WTC11 (cell line): ENCODE measurements at regions not wholly inside any gene's neighbourhood (a gene's known extent, or its start where the extent isn't known, plus 50 kb on each side); places are given as distances from the start of the nearest gene placed in this dataset.
A peak's percentile ranks its signal among the peaks of the same experiment; 100 is the strongest.

Experiments used
- ATAC-seq: fragments of 200-7000 bp; cut with Tn5 transposase; 2 replicates; pipeline ENCODE4 v1.10.0; 2021; ENCODE audit warnings: mild to moderate bottlenecking, moderate library complexity
- CTCF ChIA-PET: fragments of 300-600 bp; sonication (Branson Sonifier 250); formaldehyde crosslinking; loops from one replicate; lab custom pipeline; 2021; ENCODE audit warnings: antibody characterized with exemption; lab: Charles Lee
- POLR2A ChIA-PET: fragments of 350-600 bp; sonication (Branson Sonifier 250); formaldehyde crosslinking; loops from one replicate; lab custom pipeline; 2021; ENCODE audit warnings: antibody characterized with exemption; lab: Charles Lee
- DNase-seq: peaks from one replicate; pipeline ENCODE4 v3.0.0; 2021; ENCODE audit warnings: low spot score
- H3K27ac Mint-ChIP-seq: 2 replicates; pipeline ENCODE4 v1.8.0; 2021; ENCODE audit warnings: mixed read lengths
- H3K27me3 Mint-ChIP-seq: 2 replicates; pipeline ENCODE4 v1.8.0; 2021; ENCODE audit warnings: low read depth, mild to moderate bottlenecking, moderate library complexity, mixed read lengths
- H3K36me3 Mint-ChIP-seq: 2 replicates; pipeline ENCODE4 v1.8.0; 2021; ENCODE audit warnings: mixed read lengths
- H3K4me1 Mint-ChIP-seq: 2 replicates; pipeline ENCODE4 v1.8.0; 2022; ENCODE audit warnings: mixed read lengths
- H3K4me3 Mint-ChIP-seq: 2 replicates; pipeline ENCODE4 v1.8.0; 2021; ENCODE audit warnings: mild to moderate bottlenecking, moderate library complexity, mixed read lengths
- H3K9me3 Mint-ChIP-seq: 2 replicates; pipeline ENCODE4 v1.8.0; 2021; ENCODE audit warnings: mixed read lengths
- ESRRA ChIP-seq: sonication (generic); formaldehyde crosslinking; IDR thresholded peaks from 2 replicates; pipeline ENCODE4 v1.8.1; 2022; ENCODE audit warnings: mild to moderate bottlenecking, missing genetic modification reagents, borderline replicate concordance
- FOXJ3 ChIP-seq: sonication (generic); formaldehyde crosslinking; IDR thresholded peaks from 2 replicates; pipeline ENCODE4 v1.9.0; 2021; ENCODE audit warnings: missing genetic modification reagents, mild to moderate bottlenecking, borderline replicate concordance
- FOXP1 ChIP-seq: sonication (generic); formaldehyde crosslinking; IDR thresholded peaks from 2 replicates; pipeline ENCODE4 v1.8.0; 2022; ENCODE audit warnings: missing genetic modification reagents, mild to moderate bottlenecking, moderate library complexity, borderline replicate concordance
- GABPB1 ChIP-seq: sonication (generic); formaldehyde crosslinking; IDR thresholded peaks from 2 replicates; pipeline ENCODE4 v1.8.1; 2023; ENCODE audit warnings: mild to moderate bottlenecking, missing genetic modification reagents
- JAZF1 ChIP-seq: fragments of 250-450 bp; sonication (Bioruptor Pico); IDR thresholded peaks from 2 replicates; pipeline ENCODE4 v1.9.0; 2021; ENCODE audit warnings: moderate library complexity, mild to moderate bottlenecking, inconsistent platforms
- MYBL2 ChIP-seq: sonication (generic); formaldehyde crosslinking; IDR thresholded peaks from 2 replicates; pipeline ENCODE4 v1.8.1; 2023; ENCODE audit warnings: mild to moderate bottlenecking, moderate library complexity, missing genetic modification reagents
- NR1H2 ChIP-seq: sonication (generic); formaldehyde crosslinking; IDR thresholded peaks from 2 replicates; pipeline ENCODE4 v1.9.0; 2021; ENCODE audit warnings: mild to moderate bottlenecking, moderate library complexity, missing genetic modification reagents
- RELA ChIP-seq: sonication (generic); formaldehyde crosslinking; IDR thresholded peaks from 2 replicates; pipeline ENCODE4 v1.8.1; 2022; ENCODE audit warnings: missing genetic modification reagents, mild to moderate bottlenecking, borderline replicate concordance
- SMAD4 ChIP-seq: sonication (generic); formaldehyde crosslinking; IDR thresholded peaks from 2 replicates; pipeline ENCODE4 v1.8.0; 2022; ENCODE audit warnings: mild to moderate bottlenecking, missing genetic modification reagents
- TEAD4 ChIP-seq: sonication (generic); formaldehyde crosslinking; IDR thresholded peaks from 2 replicates; pipeline ENCODE4 v1.8.0; 2022; ENCODE audit warnings: mild to moderate bottlenecking, missing genetic modification reagents
- TP53 ChIP-seq: sonication (generic); formaldehyde crosslinking; IDR thresholded peaks from 2 replicates; pipeline ENCODE4 v1.8.1; 2023; ENCODE audit warnings: mild to moderate bottlenecking, missing genetic modification reagents
- ZNF219 ChIP-seq: sonication (generic); formaldehyde crosslinking; IDR thresholded peaks from 2 replicates; pipeline ENCODE4 v1.8.0; 2023; ENCODE audit warnings: missing genetic modification reagents, mild to moderate bottlenecking, borderline replicate concordance
- ZNF263 ChIP-seq: sonication (generic); formaldehyde crosslinking; IDR thresholded peaks from 2 replicates; pipeline ENCODE4 v1.8.1; 2022; ENCODE audit warnings: low read depth, mild to moderate bottlenecking, moderate library complexity, missing genetic modification reagents
- ZNF423 ChIP-seq: fragments of 250-450 bp; sonication (Bioruptor Pico); IDR thresholded peaks from 2 replicates; pipeline ENCODE4 v2.1.2; 2022; ENCODE audit warnings: mild to moderate bottlenecking, moderate library complexity
- TF ChIP-seq, protein P1 (sequence below): fragments of 200-600 bp; IDR thresholded peaks from 2 replicates; pipeline ENCODE4 v1.8.0; 2022; ENCODE audit warnings: antibody characterized with exemption
- TF ChIP-seq, protein P2 (sequence below): sonication (generic); formaldehyde crosslinking; IDR thresholded peaks from 2 replicates; pipeline ENCODE4 v1.8.1; 2022; ENCODE audit warnings: mild to moderate bottlenecking, moderate library complexity, missing genetic modification reagents
- TF ChIP-seq, protein P3 (sequence below): sonication (generic); formaldehyde crosslinking; IDR thresholded peaks from 2 replicates; pipeline ENCODE4 v1.8.1; 2023; ENCODE audit warnings: mild to moderate bottlenecking, moderate library complexity, missing genetic modification reagents
- TF ChIP-seq, protein P4 (sequence below): sonication (generic); formaldehyde crosslinking; conservative IDR thresholded peaks from 2 replicates; pipeline ENCODE4 v1.8.1; 2022; ENCODE audit warnings: mild to moderate bottlenecking, missing genetic modification reagents
- TF ChIP-seq, protein P5 (sequence below): sonication (generic); formaldehyde crosslinking; IDR thresholded peaks from 2 replicates; pipeline ENCODE4 v1.8.0; 2022; ENCODE audit warnings: mild to moderate bottlenecking, missing genetic modification reagents
- TF ChIP-seq, protein P6 (sequence below): sonication (generic); formaldehyde crosslinking; IDR thresholded peaks from 2 replicates; pipeline ENCODE4 v1.8.0; 2023; ENCODE audit warnings: mild to moderate bottlenecking, missing genetic modification reagents

DNA sequence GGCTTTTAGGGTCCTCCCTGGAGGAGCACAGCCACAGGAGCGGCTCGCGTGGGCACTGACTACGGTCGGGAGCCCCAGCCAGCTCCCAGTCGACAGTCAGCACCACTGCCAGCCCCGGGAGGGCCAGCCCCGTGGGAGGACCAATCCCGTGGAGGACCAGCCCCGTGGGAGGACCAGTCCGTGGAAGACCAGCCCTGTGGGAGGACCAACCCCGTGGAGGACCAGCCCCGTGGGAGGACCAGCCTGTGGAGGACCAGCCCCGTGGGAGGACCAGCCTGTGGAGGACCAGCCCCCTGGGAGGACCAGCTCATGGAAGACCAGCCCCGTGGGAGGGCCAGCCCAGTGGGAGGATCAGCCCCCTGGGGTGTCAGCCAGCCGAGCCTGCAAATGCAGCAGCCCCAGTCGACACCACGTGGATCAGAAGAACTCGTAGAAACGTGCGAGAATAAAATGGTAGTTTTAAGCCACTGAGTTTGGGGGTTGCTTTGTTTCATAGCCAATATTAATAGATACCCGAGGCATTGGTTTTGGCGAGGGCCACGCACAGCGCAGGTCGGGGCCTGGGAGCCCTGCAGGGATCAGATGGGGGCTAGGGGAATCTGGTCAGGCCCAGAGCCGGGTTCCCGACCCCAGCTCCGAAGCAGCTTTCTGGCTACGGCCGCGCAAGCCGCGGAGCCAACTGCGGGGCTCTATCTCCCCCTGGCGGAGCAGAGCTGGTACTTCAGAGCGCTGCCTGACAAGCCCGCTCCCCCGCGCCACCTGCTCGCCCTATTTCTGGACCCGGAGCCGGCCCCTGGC lies 73.0 kb downstream of the TEX51 start:
- DNase-seq = peak; percentile 86
- ChIA-PET POLR2A (no interaction called here), CTCF (interaction anchor here (0.5 to 3.3 kb wide), 64 partner anchors 8 to 1227 kb away, joined by 3 to 73 read pairs (median 5); partner anchors contain the start of gene BIN1)
- no peak overlapping the region for H3K27ac Mint-ChIP-seq
- no peaks in the 10 kb centered on the region for H3K9me3 Mint-ChIP-seq
- H3K36me3 Mint-ChIP-seq = no peaks in the 10 kb centered on the region
- TF ChIP-seq, protein P1, sequence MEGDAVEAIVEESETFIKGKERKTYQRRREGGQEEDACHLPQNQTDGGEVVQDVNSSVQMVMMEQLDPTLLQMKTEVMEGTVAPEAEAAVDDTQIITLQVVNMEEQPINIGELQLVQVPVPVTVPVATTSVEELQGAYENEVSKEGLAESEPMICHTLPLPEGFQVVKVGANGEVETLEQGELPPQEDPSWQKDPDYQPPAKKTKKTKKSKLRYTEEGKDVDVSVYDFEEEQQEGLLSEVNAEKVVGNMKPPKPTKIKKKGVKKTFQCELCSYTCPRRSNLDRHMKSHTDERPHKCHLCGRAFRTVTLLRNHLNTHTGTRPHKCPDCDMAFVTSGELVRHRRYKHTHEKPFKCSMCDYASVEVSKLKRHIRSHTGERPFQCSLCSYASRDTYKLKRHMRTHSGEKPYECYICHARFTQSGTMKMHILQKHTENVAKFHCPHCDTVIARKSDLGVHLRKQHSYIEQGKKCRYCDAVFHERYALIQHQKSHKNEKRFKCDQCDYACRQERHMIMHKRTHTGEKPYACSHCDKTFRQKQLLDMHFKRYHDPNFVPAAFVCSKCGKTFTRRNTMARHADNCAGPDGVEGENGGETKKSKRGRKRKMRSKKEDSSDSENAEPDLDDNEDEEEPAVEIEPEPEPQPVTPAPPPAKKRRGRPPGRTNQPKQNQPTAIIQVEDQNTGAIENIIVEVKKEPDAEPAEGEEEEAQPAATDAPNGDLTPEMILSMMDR = peak; percentile 96
- TF ChIP-seq GABPB1 = 0 out of 2 replicates have a peak, but pooled peaks have one; percentile 45
- TF ChIP-seq, protein P2, sequence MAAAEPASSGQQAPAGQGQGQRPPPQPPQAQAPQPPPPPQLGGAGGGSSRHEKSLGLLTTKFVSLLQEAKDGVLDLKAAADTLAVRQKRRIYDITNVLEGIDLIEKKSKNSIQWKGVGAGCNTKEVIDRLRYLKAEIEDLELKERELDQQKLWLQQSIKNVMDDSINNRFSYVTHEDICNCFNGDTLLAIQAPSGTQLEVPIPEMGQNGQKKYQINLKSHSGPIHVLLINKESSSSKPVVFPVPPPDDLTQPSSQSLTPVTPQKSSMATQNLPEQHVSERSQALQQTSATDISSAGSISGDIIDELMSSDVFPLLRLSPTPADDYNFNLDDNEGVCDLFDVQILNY (CRISPR knock-in tag) = 0 out of 2 replicates have a peak, but pooled peaks have one; percentile 19
- TF ChIP-seq, protein P3, sequence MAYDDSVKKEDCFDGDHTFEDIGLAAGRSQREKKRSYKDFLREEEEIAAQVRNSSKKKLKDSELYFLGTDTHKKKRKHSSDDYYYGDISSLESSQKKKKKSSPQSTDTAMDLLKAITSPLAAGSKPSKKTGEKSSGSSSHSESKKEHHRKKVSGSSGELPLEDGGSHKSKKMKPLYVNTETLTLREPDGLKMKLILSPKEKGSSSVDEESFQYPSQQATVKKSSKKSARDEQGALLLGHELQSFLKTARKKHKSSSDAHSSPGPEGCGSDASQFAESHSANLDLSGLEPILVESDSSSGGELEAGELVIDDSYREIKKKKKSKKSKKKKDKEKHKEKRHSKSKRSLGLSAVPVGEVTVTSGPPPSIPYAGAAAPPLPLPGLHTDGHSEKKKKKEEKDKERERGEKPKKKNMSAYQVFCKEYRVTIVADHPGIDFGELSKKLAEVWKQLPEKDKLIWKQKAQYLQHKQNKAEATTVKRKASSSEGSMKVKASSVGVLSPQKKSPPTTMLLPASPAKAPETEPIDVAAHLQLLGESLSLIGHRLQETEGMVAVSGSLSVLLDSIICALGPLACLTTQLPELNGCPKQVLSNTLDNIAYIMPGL (CRISPR knock-in tag) = peak; percentile 69
- TF ChIP-seq ZNF423 (CRISPR knock-in tag) = peak; percentile 44; the same call in 1 of the 2 replicates
- TF ChIP-seq, protein P4, sequence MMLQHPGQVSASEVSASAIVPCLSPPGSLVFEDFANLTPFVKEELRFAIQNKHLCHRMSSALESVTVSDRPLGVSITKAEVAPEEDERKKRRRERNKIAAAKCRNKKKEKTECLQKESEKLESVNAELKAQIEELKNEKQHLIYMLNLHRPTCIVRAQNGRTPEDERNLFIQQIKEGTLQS = no peak
- TF ChIP-seq ZNF263 (CRISPR knock-in tag) = peak; percentile 91
- no peak for TF ChIP-seq JAZF1 (CRISPR knock-in tag)
- TF ChIP-seq, protein P5, sequence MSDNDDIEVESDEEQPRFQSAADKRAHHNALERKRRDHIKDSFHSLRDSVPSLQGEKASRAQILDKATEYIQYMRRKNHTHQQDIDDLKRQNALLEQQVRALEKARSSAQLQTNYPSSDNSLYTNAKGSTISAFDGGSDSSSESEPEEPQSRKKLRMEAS (CRISPR knock-in tag) = peak; percentile 39; the same call in 1 of the 2 replicates
- TF ChIP-seq SMAD4 (CRISPR knock-in tag) = no peak
- TF ChIP-seq, all 79 proteins: peak for 7
- peaks cover 45% of the 10 kb centered on the region for H3K27me3 Mint-ChIP-seq
- ATAC-seq = peak; percentile 88
- H3K4me1 Mint-ChIP-seq = peaks cover 10% of the 10 kb centered on the region
- H3K4me3 Mint-ChIP-seq = peak overlapping the region; percentile 14; the same call in 1 of the 2 replicates

DNA sequence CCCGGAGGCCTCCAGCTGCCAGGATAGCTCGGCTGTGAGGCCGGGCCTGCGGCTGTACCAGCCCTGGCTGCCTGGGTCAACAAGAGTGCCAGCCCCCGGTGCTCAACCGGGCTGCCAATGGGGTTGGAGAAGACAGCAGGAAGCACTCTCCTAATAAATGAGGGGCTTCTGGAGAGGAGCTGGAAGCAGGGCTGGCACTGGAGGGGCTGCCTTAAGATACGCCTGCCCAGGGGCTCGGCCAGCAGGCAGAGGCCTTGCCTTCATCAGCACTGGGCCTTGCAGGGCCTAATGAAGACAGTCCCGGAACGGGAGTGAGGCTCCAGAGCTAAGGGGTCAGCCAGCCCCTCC lies 73.6 kb downstream of the TEX51 start:
- no peak for TF ChIP-seq TEAD4 (CRISPR knock-in tag)
- TF ChIP-seq, protein P5 (CRISPR knock-in tag) = 0 out of 2 replicates have a peak, but pooled peaks have one; percentile 10
- ChIA-PET CTCF (interaction anchor here (0.5 to 3.3 kb wide), 61 partner anchors 9 to 1227 kb away, joined by 3 to 73 read pairs (median 5); partner anchors contain the start of gene BIN1), POLR2A (no interaction called here)
- H3K9me3 Mint-ChIP-seq = no peaks in the 10 kb centered on the region
- H3K4me3 Mint-ChIP-seq = no peak overlapping the region
- DNase-seq = no peak
- no peaks in the 10 kb centered on the region for H3K36me3 Mint-ChIP-seq
- H3K27me3 Mint-ChIP-seq = peaks cover 45% of the 10 kb centered on the region
- no peak overlapping the region for H3K27ac Mint-ChIP-seq
- peaks cover 10% of the 10 kb centered on the region for H3K4me1 Mint-ChIP-seq
- no peak for ATAC-seq

DNA sequence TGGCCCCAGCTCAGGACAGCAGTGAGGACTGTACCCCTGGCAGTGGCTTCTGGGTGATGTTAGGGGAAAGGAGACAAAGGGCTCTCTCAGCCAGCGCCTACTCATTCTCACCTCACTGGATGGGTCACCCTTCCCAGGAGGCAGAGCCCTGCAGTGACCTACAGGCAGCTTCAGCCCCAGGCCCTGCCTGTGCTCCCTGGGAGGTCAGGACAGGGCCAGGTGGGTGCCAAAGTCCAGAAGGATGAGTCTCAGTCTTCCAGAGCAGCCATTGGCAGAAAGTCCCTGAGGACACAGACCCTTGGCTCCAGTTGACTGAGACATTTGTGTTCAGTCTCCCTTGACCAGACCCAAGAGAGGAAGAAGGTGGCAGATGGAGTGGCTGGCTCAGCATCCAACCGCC lies 75.1 kb downstream of the TEX51 start:
- no peak overlapping the region for H3K27ac Mint-ChIP-seq
- POLR2A ChIA-PET = no interaction called here
- TF ChIP-seq FOXJ3 (CRISPR knock-in tag) (no peak), ESRRA (CRISPR knock-in tag) (no peak), FOXP1 (CRISPR knock-in tag) (no peak), NR1H2 (CRISPR knock-in tag) (no peak), ZNF219 (CRISPR knock-in tag) (no peak), TP53 (CRISPR knock-in tag) (no peak), RELA (CRISPR knock-in tag) (no peak), SMAD4 (CRISPR knock-in tag) (no peak), MYBL2 (no peak)
- TF ChIP-seq, protein P1 = no peak
- TF ChIP-seq, protein P6, sequence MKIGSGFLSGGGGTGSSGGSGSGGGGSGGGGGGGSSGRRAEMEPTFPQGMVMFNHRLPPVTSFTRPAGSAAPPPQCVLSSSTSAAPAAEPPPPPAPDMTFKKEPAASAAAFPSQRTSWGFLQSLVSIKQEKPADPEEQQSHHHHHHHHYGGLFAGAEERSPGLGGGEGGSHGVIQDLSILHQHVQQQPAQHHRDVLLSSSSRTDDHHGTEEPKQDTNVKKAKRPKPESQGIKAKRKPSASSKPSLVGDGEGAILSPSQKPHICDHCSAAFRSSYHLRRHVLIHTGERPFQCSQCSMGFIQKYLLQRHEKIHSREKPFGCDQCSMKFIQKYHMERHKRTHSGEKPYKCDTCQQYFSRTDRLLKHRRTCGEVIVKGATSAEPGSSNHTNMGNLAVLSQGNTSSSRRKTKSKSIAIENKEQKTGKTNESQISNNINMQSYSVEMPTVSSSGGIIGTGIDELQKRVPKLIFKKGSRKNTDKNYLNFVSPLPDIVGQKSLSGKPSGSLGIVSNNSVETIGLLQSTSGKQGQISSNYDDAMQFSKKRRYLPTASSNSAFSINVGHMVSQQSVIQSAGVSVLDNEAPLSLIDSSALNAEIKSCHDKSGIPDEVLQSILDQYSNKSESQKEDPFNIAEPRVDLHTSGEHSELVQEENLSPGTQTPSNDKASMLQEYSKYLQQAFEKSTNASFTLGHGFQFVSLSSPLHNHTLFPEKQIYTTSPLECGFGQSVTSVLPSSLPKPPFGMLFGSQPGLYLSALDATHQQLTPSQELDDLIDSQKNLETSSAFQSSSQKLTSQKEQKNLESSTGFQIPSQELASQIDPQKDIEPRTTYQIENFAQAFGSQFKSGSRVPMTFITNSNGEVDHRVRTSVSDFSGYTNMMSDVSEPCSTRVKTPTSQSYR (CRISPR knock-in tag) = no peak

More for the DNA sequence above, 75.1 kb downstream of the TEX51 start:
- ATAC-seq (no peak), DNase-seq (no peak)
- Mint-ChIP-seq H3K36me3 (no peaks in the 10 kb centered on the region), H3K4me3 (no peak overlapping the region), H3K27me3 (peaks cover 45% of the 10 kb centered on the region), H3K9me3 (no peaks in the 10 kb centered on the region), H3K4me1 (peaks cover 10% of the 10 kb centered on the region)
- CTCF ChIA-PET = no interaction called here
